ENCODE measurements at regions not wholly inside any gene's neighbourhood (a gene's known extent, or its start where the extent isn't known, plus 50 kb on each side); places are given as distances from the start of the nearest gene placed in this dataset.

- Histone ChIP-seq H3K27me3 (ENCODE audit: control insufficient read depth in 3 of 3, insufficient read depth in 3 of 3, low read depth in 1 of 3, low read length in 3 of 3) (no peaks in the 10 kb centered on the region), H3K18ac (ENCODE audit: low read length) (no peak overlapping the region), H3K23ac (ENCODE audit: low read depth, low read length, poor library complexity) (no peak overlapping the region), H2AK5ac (ENCODE audit: low read depth, low read length) (no peak overlapping the region), H2BK120ac (ENCODE audit: low read depth, low read length) (no peak overlapping the region), H3K79me1 (ENCODE audit: low read depth, low read length) (no peaks in the 10 kb centered on the region), H2AFZ (ENCODE audit: low read length) (no peak overlapping the region), H3K4me2 (ENCODE audit: insufficient read depth, low read length, poor library complexity, severe bottlenecking) (no peak overlapping the region), H3K4ac (ENCODE audit: low read length) (no peak overlapping the region), H3K14ac (ENCODE audit: low read length) (no peak overlapping the region), H2BK12ac (ENCODE audit: low read length) (no peak overlapping the region), H3K9me3 (replicated peaks in 1 of 2; ENCODE audit: control insufficient read depth in 2 of 2, insufficient read depth in 1 of 2, low read depth in 1 of 2, low read length in 2 of 2) (peaks cover 3 to 7% of the 10 kb centered on the region in 2 donors), H4K91ac (ENCODE audit: low read depth, low read length, poor library complexity) (no peak overlapping the region), H2BK5ac (ENCODE audit: low read length) (no peak overlapping the region), H3K27ac (replicated peaks; ENCODE audit: low read length) (no peak overlapping the region), H3K36me3 (replicated peaks in 1 of 2; ENCODE audit: control insufficient read depth in 2 of 2, insufficient read depth in 2 of 2, low read length in 2 of 2) (no peaks in the 10 kb centered on the region), H3K9ac (ENCODE audit: low read depth, low read length, poor library complexity) (no peak overlapping the region), H2BK15ac (ENCODE audit: low read length) (no peak overlapping the region), H3K4me1 (ENCODE audit: control insufficient read depth in 2 of 2, insufficient read depth in 1 of 2, low read depth in 1 of 2, low read length in 2 of 2) (peaks cover 0 to 2% of the 10 kb centered on the region in 2 donors), H3K4me3 (ENCODE audit: low read length in 2 of 2) (no peak overlapping the region), H4K8ac (ENCODE audit: low read depth, low read length) (no peak overlapping the region)
- no peak for DNase-seq (ENCODE audit: low spot score)
These were observed 572.8 kb upstream of the BTBD3 start for GRCh38 chr20:11344939-11345338.

GRCh38 chr20:11347738-11348137, 570.0 kb upstream of the BTBD3 start:
- Histone ChIP-seq H3K23ac (ENCODE audit: low read depth, low read length, poor library complexity) (no peak overlapping the region), H3K27me3 (ENCODE audit: control insufficient read depth in 3 of 3, insufficient read depth in 3 of 3, low read depth in 1 of 3, low read length in 3 of 3) (no peaks in the 10 kb centered on the region), H2BK15ac (ENCODE audit: low read length) (no peak overlapping the region), H2BK12ac (ENCODE audit: low read length) (no peak overlapping the region), H3K4me3 (ENCODE audit: low read length in 2 of 2) (no peak overlapping the region), H3K4ac (ENCODE audit: low read length) (no peak overlapping the region), H3K18ac (ENCODE audit: low read length) (no peak overlapping the region), H3K9ac (ENCODE audit: low read depth, low read length, poor library complexity) (no peak overlapping the region), H3K79me1 (ENCODE audit: low read depth, low read length) (no peaks in the 10 kb centered on the region), H3K14ac (ENCODE audit: low read length) (no peak overlapping the region), H4K91ac (ENCODE audit: low read depth, low read length, poor library complexity) (no peak overlapping the region), H4K8ac (ENCODE audit: low read depth, low read length) (no peak overlapping the region), H2AFZ (ENCODE audit: low read length) (no peak overlapping the region), H3K4me1 (ENCODE audit: control insufficient read depth in 2 of 2, insufficient read depth in 1 of 2, low read depth in 1 of 2, low read length in 2 of 2) (peaks cover 9 to 22% of the 10 kb centered on the region in 2 donors), H3K27ac (replicated peaks; ENCODE audit: low read length) (no peak overlapping the region), H2BK120ac (ENCODE audit: low read depth, low read length) (no peak overlapping the region), H2AK5ac (ENCODE audit: low read depth, low read length) (no peak overlapping the region), H3K36me3 (replicated peaks in 1 of 2; ENCODE audit: control insufficient read depth in 2 of 2, insufficient read depth in 2 of 2, low read length in 2 of 2) (no peaks in the 10 kb centered on the region), H3K9me3 (replicated peaks in 1 of 2; ENCODE audit: control insufficient read depth in 2 of 2, insufficient read depth in 1 of 2, low read depth in 1 of 2, low read length in 2 of 2) (peaks cover 3 to 7% of the 10 kb centered on the region in 2 donors), H3K4me2 (ENCODE audit: insufficient read depth, low read length, poor library complexity, severe bottlenecking) (no peak overlapping the region), H2BK5ac (ENCODE audit: low read length) (no peak overlapping the region)
- no peak for DNase-seq (ENCODE audit: low spot score)
- WGBS, 2 donors (ENCODE audit: extremely low coverage in 2 of 2, insufficient read length in 2 of 2, insufficient replicate concordance in 1 of 2), result no CpG with 5 or more reads among the region's 4 CpGs

GRCh38 chr20:11350126-11351005, 567.3 kb upstream of the BTBD3 start:
- WGBS, 2 donors (ENCODE audit: extremely low coverage in 2 of 2, insufficient read length in 2 of 2, insufficient replicate concordance in 1 of 2), result no CpG with 5 or more reads among the region's 7 CpGs

GRCh38 chr20:11352041-11352440, 565.7 kb upstream of the BTBD3 start:
- Histone ChIP-seq H3K27ac (replicated peaks; ENCODE audit: low read length) (peak overlapping the region; percentile 94), H3K18ac (ENCODE audit: low read length) (no peak overlapping the region), H4K91ac (ENCODE audit: low read depth, low read length, poor library complexity) (no peak overlapping the region)

More at GRCh38 chr20:11350126-11351005, 567.3 kb upstream of the BTBD3 start:
- H2AK5ac ChIP-seq (ENCODE audit: low read depth, low read length), result no peak overlapping the region
- H3K23ac ChIP-seq (ENCODE audit: low read depth, low read length, poor library complexity), result no peak overlapping the region
- no peaks in the 10 kb centered on the region for H3K27me3 ChIP-seq (ENCODE audit: control insufficient read depth in 3 of 3, insufficient read depth in 3 of 3, low read depth in 1 of 3, low read length in 3 of 3)
- no peak overlapping the region for H3K14ac ChIP-seq (ENCODE audit: low read length)
- H3K79me1 ChIP-seq (ENCODE audit: low read depth, low read length), result no peaks in the 10 kb centered on the region
- H2BK15ac ChIP-seq (ENCODE audit: low read length), result no peak overlapping the region
- peaks cover 17 to 27% of the 10 kb centered on the region in 2 donors for H3K4me1 ChIP-seq (ENCODE audit: control insufficient read depth in 2 of 2, insufficient read depth in 1 of 2, low read depth in 1 of 2, low read length in 2 of 2)
- no peak overlapping the region for H4K91ac ChIP-seq (ENCODE audit: low read depth, low read length, poor library complexity)
- H3K4ac ChIP-seq (ENCODE audit: low read length), result no peak overlapping the region
- no peaks in the 10 kb centered on the region for H3K36me3 ChIP-seq (replicated peaks in 1 of 2; ENCODE audit: control insufficient read depth in 2 of 2, insufficient read depth in 2 of 2, low read length in 2 of 2)
- peak overlapping the region; percentile 51 for H3K27ac ChIP-seq (replicated peaks; ENCODE audit: low read length)
- H4K8ac ChIP-seq (ENCODE audit: low read depth, low read length), result no peak overlapping the region
- H3K4me2 ChIP-seq (ENCODE audit: insufficient read depth, low read length, poor library complexity, severe bottlenecking), result no peak overlapping the region
- peak overlapping the region; percentile 40 for H3K18ac ChIP-seq (ENCODE audit: low read length)
- no peak overlapping the region for H2BK5ac ChIP-seq (ENCODE audit: low read length)
- H3K4me3 ChIP-seq (ENCODE audit: low read length in 2 of 2), result no peak overlapping the region
- no peak for DNase-seq (ENCODE audit: low spot score)
- H2BK12ac ChIP-seq (ENCODE audit: low read length), result no peak overlapping the region
- no peak overlapping the region for H3K9ac ChIP-seq (ENCODE audit: low read depth, low read length, poor library complexity)
- peak overlapping the region; percentile 55 for H2AFZ ChIP-seq (ENCODE audit: low read length)
- H3K9me3 ChIP-seq (replicated peaks in 1 of 2; ENCODE audit: control insufficient read depth in 2 of 2, insufficient read depth in 1 of 2, low read depth in 1 of 2, low read length in 2 of 2), result peaks cover 3 to 7% of the 10 kb centered on the region in 2 donors
- H2BK120ac ChIP-seq (ENCODE audit: low read depth, low read length), result no peak overlapping the region

More at GRCh38 chr20:11352041-11352440, 565.7 kb upstream of the BTBD3 start:
- no peak overlapping the region for H2AK5ac ChIP-seq (ENCODE audit: low read depth, low read length)
- H3K79me1 ChIP-seq (ENCODE audit: low read depth, low read length), result no peaks in the 10 kb centered on the region
- H3K9ac ChIP-seq (ENCODE audit: low read depth, low read length, poor library complexity), result no peak overlapping the region
- no peak overlapping the region for H3K23ac ChIP-seq (ENCODE audit: low read depth, low read length, poor library complexity)
- H2BK5ac ChIP-seq (ENCODE audit: low read length), result no peak overlapping the region
- H2BK15ac ChIP-seq (ENCODE audit: low read length), result no peak overlapping the region
- H2BK12ac ChIP-seq (ENCODE audit: low read length), result no peak overlapping the region
- no peak overlapping the region for H3K4me3 ChIP-seq (ENCODE audit: low read length in 2 of 2)
- H3K4me1 ChIP-seq (ENCODE audit: control insufficient read depth in 2 of 2, insufficient read depth in 1 of 2, low read depth in 1 of 2, low read length in 2 of 2), result peaks cover 17 to 27% of the 10 kb centered on the region in 2 donors
- no peak overlapping the region for H3K4ac ChIP-seq (ENCODE audit: low read length)
- no peaks in the 10 kb centered on the region for H3K36me3 ChIP-seq (replicated peaks in 1 of 2; ENCODE audit: control insufficient read depth in 2 of 2, insufficient read depth in 2 of 2, low read length in 2 of 2)
- no peak overlapping the region for H4K8ac ChIP-seq (ENCODE audit: low read depth, low read length)
- H3K4me2 ChIP-seq (ENCODE audit: insufficient read depth, low read length, poor library complexity, severe bottlenecking), result no peak overlapping the region
- H3K27me3 ChIP-seq (ENCODE audit: control insufficient read depth in 3 of 3, insufficient read depth in 3 of 3, low read depth in 1 of 3, low read length in 3 of 3), result no peaks in the 10 kb centered on the region
- peak; percentile 32 for DNase-seq (ENCODE audit: low spot score)
- H3K14ac ChIP-seq (ENCODE audit: low read length), result no peak overlapping the region
- H3K9me3 ChIP-seq (replicated peaks in 1 of 2; ENCODE audit: control insufficient read depth in 2 of 2, insufficient read depth in 1 of 2, low read depth in 1 of 2, low read length in 2 of 2), result peaks cover 3 to 7% of the 10 kb centered on the region in 2 donors
- H2AFZ ChIP-seq (ENCODE audit: low read length), result no peak overlapping the region
- H2BK120ac ChIP-seq (ENCODE audit: low read depth, low read length), result no peak overlapping the region

All from neuronal stem cell (in vitro differentiated cells).